HG02588 (cell line): ENCODE measurements at regions not wholly inside any gene's neighbourhood (a gene's known extent, or its start where the extent isn't known, plus 50 kb on each side); places are given as distances from the start of the nearest gene placed in this dataset.
A peak's percentile ranks its signal among the peaks of the same experiment; 100 is the strongest.

ENCODE experiments used
- ATAC-seq: cut with Tn5 transposase; IDR thresholded peaks from one replicate; pipeline ENCODE4 v1.9.1; 2021; ENCODE audit warnings: mild to moderate bottlenecking, moderate library complexity; ENCODE audit not compliant: unreplicated experiment

- ATAC-seq: no peak
These were observed 245.8 kb upstream of the JAG1 start for GRCh38 chr20:10919396-10920140.

DNA sequence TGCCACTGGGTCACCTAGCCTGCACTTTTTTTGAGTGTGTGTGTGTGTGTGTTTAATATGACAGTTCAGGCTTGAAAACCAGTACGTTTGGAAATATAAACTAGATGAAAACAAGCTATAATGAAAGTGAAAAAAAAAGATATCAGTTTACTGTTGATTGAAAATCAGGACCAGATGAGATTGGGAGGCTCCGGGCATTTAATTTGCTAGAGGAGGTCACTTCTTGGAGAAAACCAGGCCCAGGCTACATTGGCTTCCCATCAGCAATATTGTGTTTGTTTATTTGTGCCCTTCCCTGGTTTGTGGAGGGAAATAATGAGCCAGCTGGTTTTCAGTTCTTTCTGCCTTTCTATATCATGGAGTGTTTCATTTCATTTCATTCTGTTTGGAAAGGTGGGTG is 246.6 kb upstream of the JAG1 start:
- no peak for ATAC-seq

DNA sequence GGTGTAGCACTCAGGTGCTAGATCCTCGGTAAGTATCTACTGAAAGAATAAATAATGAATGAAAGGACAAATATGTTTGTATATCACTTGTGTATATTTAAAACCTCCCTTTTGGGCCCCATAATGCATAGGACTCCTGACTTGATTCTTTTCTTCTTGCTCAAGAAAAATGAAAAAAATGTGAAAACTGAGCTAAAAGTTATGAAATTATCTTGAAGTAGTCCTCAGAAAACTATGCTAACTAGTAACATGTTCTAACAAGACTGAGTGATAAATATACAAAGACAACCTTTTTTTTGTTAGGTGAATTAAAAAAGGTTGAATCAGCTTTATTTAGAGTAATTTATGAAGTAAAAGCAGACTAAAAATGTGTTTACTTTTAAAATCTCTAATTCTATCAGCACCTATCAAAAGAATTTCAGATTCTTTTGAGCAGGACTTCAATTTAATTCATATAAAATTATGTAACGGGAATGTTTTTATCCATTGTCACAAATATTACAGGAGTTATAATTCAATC is 247.8 kb upstream of the JAG1 start:
- ATAC-seq: no peak

- no peak for ATAC-seq
These were observed 248.7 kb upstream of the JAG1 start for GRCh38 chr20:10922506-10922905.

- ATAC-seq: no peak
These were observed 249.1 kb upstream of the JAG1 start for GRCh38 chr20:10922941-10923340.

DNA sequence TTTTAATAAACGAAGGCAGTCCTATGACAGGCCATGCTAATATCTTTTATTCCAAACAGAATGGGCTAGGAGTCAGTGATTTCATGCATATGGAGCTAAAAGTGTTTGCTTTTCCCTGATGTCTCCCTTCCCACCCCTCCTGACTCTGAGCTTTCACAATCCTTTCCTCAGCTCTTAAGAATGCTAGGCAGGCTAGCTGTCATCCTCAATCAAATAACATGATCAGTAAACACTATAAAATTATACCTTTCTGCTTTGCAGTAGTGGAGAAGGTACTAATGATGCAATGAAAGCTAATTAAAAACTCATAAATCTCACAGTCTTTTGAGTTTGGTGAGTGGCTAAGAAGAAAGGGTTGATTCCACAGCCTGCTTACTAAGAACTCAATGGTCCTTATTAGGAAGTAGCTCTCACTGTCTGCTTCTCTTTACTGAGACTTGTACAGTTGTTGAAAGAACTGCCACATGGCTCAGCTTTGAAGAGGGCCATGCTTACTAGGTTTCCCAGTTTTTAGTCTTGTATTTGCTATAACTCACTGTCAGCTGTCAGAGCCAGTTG is 250.9 kb upstream of the JAG1 start:
- no peak for ATAC-seq

- ATAC-seq: no peak
These were observed 252.0 kb upstream of the JAG1 start for GRCh38 chr20:10925767-10926166.

- no peak for ATAC-seq
These were observed 253.3 kb upstream of the JAG1 start for GRCh38 chr20:10927011-10927583.

DNA sequence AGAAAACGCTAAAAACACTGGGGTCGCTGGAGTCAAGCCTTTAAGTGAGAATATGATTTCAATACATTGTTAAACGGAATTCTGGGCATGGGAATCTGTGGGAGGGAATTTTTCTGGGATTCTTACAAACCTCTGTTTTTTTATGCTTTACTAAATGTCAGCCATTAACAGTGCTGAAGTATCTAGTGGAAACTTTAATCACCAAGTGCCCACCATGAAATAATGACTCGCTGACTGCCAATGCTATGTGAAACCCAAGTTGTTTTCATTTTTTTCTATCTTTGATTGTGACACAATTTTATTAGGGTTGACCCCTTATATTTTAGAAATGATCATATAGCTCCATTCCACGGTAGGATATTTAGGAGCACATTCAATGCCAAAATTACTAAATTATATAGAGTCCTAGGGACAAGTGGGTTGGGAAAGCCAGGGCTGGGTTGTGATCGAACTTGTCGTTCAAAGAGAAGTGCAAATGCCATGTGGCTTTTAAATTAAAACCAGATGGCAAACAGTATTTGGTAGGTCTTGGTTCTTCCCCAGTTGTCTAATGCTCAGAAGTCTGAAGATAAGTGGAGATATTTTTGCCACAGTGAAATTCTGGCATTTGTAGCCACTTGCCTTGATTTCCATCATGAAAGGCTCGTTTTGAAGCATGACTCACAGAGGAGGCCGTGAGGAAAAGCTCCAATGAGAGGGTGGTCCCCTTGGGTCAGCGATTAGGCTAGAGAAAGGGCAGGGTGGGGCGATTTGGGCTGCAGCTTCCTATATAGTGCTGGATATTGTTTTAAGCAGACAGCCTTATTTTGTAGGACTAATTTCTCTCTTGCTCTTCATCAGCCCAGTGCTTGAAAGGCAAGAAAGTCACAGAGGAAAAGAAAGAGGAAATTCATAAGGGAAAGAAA is 254.4 kb upstream of the JAG1 start:
- ATAC-seq: no peak

- ATAC-seq: no peak
These were observed 255.1 kb upstream of the JAG1 start for GRCh38 chr20:10928841-10929421.

- no peak for ATAC-seq
These were observed 262.0 kb upstream of the JAG1 start for GRCh38 chr20:10935658-10936402.

DNA sequence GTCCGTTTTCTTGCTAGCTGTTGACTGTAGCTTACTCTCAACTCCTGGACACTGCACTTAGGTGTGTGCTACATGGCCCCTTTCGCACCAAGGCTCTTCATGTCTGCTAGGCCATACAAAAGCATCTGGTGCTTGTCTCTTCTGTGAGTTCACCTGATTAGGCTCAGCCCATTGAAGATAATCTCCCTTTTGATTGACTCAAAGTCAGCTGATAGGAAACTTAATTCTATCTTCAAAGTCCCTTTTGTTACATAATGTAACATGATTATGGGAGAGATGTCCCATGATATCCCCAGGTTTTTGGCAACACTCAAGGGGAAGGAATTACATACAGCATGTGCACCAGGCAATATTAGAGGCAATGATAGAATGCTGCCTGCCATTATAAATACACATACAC is 263.0 kb upstream of the JAG1 start:
- ATAC-seq: no peak

DNA sequence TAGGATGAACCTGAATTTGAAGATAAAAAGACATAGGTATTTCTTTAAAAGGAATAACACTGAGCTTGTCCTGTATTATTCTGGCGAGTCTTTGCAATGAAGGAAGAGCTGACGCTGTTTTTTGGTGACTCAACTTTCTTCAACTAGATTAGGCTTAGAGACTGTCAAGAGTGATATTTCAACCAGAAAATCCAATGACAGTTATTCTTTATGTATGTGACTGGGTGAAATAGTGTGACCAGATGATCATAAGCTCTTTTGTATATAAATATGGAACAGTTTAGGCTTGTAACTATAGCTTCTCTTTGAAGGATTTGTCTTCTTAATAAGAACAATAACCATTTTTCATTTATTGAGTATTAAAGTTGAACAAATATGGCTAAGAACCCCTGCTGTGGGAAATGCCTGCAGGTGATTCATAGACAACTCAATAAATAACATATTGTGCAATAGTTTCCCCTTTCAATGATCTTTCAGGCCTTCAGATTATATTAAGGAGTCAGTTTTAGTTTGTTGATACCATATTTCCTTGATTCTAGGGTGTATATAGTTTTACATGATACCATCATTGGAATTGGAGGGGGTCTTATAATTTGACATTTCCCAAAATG is 265.6 kb upstream of the JAG1 start:
- ATAC-seq: no peak

- ATAC-seq: peak; percentile 95
These were observed 267.1 kb upstream of the JAG1 start for GRCh38 chr20:10940941-10941340.

GRCh38 chr20:10943686-10944265 is 270.0 kb upstream of the JAG1 start:
- no peak for ATAC-seq

DNA sequence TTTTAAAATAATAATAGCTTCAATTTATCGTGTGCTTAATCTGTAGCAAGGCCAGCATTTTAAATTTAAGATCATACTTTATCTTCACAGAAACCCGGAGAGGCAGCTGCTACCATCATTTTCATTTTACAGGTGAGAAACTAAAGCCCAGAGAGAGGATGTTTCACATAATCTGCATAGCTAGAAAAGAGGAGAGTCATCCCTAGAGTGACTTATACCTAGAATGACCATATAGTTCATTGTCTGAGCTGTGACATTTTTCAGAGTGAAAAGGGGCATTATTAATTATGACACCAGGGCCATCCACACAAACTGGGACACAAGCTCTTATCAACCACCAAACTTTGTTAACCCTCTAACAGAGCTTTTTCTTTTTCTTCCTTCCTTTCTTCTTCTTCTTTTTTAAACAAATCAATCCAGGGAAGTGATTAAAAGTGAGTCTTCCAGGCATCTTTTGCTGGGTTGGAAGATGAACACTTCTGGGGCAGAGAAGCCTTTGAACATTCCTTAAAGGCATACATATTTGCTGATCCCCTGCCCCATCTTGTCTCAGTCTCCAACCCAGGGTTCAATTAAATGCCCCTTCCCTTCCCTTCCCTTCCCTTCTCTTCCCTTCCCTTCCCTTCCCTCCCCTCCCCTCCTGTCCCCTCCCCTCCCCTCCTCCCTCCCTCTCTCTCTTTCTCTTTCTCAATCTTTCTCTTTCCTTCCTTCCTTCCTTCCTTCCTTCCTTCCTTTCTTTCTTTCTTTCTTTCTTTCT is 272.5 kb upstream of the JAG1 start:
- no peak for ATAC-seq

DNA sequence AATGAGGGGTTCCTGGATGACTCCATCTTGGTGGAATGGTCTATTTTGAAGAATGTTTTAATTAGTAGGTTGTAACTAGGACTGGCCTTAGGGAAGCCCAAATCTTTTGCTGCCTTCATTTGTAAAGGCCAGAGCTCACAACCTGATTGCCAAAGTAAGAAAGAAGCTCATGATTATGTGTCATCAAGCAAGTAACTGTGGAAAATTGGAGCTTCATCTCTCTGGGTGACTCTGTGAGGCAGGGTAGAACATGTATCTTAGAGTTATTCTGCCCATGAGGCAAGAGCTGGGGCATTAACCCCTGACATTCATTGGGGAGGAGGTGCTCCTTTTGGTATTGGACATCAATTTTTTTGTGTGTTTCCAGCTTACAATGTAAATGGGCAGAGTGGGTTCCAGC is 273.9 kb upstream of the JAG1 start:
- no peak for ATAC-seq

DNA sequence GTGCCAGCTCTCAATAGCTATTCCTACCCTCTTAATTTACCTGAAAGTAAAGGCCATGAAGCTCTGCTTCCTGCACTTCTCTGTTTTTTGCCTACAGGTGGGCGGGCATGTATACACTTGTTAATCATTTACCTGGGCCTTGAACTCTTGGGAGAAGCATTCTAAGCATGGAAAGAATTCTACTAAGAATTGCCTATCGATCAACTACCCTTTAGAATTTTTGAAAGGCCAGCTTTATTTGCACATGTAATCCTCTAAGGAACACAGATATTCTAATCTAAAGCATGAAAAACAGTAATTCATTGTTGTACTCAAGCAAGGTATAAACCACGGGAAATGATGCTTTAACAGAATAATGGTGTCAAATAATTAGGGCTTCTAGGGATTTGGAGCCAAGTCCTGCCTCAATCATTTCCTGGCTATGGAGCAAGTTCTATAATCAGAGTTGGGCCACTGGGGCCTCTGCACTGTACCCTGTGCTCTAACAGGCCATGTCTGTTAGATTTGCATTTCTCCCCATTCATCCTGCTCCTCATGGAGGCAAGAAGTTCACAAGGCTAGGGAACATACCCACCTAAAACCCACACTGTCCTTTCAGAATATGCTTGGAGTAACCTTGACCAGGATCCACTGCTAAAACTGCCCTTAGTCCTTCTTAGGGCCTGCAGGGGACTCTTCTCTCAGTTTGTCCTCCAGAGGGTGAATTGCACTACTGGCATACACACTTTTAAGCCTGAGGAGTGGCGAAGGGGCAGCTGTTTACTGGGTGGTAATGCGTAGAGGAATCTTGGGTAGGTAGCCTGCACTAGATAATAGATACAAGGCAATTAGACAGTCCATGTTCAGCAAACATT is 276.4 kb upstream of the JAG1 start:
- no peak for ATAC-seq
